ENCODE measurements at regions not wholly inside any gene's neighbourhood (a gene's known extent, or its start where the extent isn't known, plus 50 kb on each side); places are given as distances from the start of the nearest gene placed in this dataset.

DNA sequence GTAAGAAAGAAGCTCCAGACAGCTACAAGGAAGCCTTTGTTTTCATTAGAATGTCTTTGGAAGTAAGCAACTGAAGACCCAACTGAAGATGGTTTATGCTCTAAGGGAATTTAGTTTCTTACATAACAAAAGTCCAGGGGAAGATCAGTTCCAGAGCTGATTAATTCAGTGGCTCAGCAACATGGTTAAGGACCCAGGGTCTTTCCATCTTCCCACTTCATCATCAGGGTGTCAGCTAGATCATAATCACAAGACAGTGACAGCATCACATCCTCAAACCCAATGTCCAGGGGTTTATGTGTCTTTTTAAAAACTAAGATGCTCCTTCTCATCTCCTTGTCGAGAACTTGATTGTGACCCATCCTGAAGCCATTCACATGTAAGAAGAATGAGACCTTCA, 119.7 kb upstream of the PRDM1 start:
- no peak for DNase-seq (ENCODE audit: low read depth, low spot score)

GRCh38 chr6:105964979-105965760, 121.0 kb upstream of the PRDM1 start:
- no peak for DNase-seq (ENCODE audit: low read depth, low spot score)

- DNase-seq (ENCODE audit: low read depth, low spot score): no peak
These were observed 132.0 kb upstream of the PRDM1 start for GRCh38 chr6:105954148-105954547.

- no peak for DNase-seq (ENCODE audit: low read depth, low spot score)
These were observed 133.1 kb upstream of the PRDM1 start for GRCh38 chr6:105952772-105953690.

DNA sequence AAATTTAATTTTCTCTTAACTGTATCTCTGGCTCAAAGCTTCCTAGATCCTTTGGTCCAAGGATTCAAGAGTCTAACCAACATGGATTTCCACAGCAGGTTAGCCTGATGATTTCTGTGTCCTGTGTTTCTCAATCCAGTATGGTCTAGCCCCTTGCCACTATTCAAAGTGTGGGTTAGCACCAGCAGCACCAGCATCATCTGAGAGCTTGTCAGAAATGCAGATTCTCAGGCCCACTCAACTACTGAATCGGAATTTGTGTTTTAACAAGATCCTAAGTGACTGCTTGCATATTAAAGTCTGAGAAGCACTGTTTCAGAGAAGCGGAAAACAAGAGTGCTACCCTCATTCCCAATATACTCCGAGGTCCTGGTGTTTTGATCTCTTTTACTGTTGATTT, 133.8 kb upstream of the PRDM1 start:
- DNase-seq (ENCODE audit: low read depth, low spot score): no peak

DNA sequence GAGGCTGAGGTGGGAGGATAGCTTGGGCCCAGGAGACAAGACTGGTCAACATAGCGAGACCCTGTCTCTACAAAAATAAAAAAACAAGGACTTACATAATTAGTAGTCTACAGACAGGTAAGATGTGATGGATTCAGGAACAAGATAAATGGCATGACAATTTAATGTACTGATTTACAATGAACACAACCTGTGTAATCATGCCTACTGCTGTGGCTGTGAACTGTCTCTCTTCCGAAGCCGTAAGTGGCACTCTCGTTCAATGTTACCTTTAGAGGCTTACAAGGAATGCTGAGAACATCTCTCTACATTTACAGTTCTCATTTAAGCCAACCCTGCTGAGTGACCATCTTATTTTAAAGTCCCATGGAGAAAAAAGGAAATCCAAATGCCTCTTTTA, 134.8 kb upstream of the PRDM1 start:
- no peak for DNase-seq (ENCODE audit: low read depth, low spot score)

DNA sequence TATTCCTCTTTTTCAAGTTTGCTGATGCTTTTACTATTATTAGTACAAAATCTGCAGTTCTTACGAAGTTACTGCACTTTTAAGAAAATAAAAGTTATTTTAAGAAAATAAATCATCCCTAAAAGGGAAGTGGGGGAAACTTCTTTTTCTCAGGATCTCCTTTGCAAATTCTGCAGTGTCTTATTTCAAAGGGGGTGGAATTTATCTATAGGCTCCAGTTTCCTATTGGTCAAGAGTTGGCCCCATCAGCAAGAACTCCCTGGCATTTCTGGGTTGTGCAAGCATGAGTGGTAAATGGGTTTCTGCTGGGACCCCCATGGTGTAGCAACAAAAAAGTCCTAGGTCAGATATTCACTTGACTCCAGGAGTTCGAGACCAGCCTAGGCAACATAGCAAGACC, 136.3 kb upstream of the PRDM1 start:
- no peak for DNase-seq (ENCODE audit: low read depth, low spot score)

DNA sequence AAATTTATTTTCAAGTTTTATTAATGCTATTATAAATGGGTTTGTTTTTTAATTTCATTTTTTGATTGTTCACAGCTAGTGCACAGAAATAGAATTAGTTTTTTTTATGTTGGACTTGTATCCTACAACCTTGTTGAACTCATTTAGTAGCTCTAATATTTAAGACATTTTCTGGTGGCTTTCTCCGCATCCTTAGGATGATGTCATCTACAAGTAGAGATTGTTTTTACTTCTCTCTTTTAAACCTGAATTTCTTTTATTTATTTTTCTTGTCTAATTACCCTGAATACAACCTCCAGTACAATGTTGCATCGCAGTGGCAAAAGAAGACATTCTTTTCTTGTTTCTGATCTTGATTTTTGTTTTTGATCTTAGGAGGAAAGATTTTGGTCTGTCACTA, 142.6 kb upstream of the PRDM1 start:
- no peak for DNase-seq (ENCODE audit: low read depth, low spot score)

DNA sequence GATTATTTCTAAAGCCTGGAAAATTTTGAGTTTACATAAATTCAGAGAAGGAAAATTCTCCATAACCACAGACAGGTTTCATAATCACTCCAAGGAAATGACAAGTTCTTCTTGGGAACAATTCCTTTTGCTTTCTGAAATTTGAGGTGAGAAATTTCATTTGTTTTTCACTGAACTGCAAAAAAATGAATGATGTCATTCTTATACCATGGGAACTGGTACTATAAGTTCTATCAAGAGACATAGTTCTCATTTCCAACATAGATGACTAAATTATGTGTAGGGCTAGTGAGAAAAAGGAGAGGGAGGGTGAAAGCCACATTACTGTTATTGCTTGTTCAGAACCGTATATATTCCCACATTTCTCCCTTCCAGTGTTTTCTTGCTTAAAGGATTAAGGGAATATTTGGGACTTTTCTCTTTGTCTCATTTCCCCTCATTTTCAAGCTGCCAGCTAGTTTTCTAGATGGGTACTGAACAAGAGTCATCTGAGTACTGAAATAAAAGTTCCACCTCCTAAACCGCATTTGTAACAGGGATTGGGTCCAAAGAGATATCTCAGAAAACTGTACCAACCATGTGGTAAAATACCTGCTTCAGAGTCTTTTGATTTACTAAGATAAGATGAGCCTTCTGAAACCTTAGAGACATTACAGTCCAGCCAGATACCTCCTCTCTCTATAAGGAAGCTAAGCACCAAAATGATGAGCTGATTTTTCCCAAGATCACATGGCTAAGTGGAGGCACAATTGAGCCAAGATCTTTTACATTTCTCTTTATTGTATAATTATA, 144.3 kb upstream of the PRDM1 start:
- DNase-seq (ENCODE audit: low read depth, low spot score): no peak

- DNase-seq (ENCODE audit: low read depth, low spot score): no peak
These were observed 145.1 kb upstream of the PRDM1 start for GRCh38 chr6:105940990-105941389.

DNA sequence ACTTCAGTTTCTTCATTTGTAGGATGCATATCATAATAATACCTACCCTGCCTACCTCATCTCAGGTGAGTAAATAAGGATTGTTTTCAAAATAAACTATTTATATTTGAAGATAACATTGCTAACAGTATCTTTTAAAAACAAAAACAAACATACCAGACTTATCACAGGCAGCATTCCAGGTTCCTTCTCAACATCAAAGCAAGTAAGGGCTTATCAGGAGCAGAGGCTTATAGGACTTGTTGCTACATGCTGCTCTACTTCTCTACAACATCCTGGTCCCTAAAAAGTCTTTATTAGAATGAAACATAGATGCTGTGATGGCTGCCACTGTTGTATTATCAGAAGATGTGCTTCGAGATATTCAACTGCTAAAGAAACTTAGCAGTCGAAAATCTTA, 149.2 kb upstream of the PRDM1 start:
- no peak for DNase-seq (ENCODE audit: low read depth, low spot score)

- no peak for DNase-seq (ENCODE audit: low read depth, low spot score)
These were observed 150.7 kb upstream of the PRDM1 start for GRCh38 chr6:105935416-105935815.

DNA sequence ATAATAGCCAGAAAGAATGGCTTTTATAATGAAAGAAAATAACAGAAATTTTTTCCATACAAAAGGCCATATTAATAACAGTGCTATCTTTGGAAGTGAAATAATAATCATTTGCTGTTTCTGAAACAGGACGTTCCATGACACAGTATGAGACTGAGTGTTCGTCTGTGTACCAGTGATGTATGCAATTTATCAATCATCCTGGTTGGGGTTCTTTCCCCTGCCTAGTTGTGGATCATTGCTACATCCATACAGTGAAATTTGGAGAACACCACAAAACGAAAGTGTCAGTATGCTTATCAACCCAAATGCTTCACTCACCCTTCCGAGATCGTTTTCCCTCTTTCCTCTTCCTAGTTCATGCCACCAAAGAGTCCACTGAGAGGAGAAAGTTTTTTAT, 151.4 kb upstream of the PRDM1 start:
- no peak for DNase-seq (ENCODE audit: low read depth, low spot score)

DNA sequence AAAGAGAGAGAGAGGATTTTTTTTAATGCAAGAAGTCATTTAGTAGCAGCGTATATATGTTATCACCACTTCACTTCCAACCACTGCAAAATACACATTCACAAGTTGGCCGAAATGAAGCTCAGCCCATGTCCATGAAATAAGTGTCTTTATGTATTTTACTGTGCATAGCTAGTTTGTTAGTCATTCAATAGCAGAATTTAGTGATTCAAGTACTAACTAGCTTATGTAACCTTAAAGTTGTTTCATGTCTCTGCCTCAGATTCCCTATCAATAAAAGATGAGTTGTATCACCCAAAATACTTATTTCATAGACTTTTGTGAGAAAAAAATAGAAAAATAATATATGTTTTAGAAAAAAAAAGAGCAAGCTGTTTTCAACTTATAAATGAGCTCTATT, 153.7 kb upstream of the PRDM1 start:
- no peak for DNase-seq (ENCODE audit: low read depth, low spot score)

- DNase-seq (ENCODE audit: low read depth, low spot score): no peak
These were observed 156.5 kb upstream of the PRDM1 start for GRCh38 chr6:105929626-105930025.

DNA sequence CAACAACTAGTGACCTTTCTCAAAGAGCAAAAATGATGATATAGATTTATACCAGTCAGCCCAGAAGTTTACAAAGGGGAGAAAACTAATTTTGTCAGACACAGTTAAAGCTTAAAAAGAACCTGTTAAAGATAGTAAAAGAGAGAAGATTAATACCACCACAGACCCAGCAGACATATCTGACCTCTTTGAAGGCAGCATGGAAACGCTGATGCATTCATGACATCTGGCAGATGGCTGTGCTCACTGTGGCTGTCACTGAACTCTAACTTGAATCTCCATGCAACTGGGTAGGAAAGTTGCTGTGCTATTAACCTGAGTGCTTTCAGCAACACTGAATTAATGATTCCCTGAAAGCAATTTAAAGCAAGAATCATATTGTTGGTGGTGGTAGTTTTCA, 159.8 kb upstream of the PRDM1 start:
- DNase-seq (ENCODE audit: low read depth, low spot score): no peak

DNA sequence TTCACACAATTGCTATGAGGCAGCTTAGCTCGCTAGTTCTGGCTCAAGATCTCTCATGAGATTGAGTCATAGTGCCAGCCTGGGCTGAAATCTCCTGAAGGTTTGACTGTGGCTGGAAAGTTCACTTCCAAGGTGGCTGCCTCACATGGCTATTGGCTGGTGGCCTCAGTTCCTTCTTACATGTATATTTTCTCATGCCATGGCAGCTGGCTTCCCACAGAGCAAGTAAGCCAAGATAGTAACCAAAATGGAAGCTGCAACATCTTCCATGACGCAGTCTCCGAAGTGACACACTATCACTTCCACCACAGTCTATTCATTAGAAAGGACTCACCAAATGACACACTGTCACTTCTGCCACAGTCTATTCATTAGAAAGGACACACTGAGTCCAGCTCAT, 160.4 kb upstream of the PRDM1 start:
- no peak for DNase-seq (ENCODE audit: low read depth, low spot score)

GRCh38 chr6:105921781-105922180, 164.4 kb upstream of the PRDM1 start:
- DNase-seq (ENCODE audit: low read depth, low spot score): no peak

DNA sequence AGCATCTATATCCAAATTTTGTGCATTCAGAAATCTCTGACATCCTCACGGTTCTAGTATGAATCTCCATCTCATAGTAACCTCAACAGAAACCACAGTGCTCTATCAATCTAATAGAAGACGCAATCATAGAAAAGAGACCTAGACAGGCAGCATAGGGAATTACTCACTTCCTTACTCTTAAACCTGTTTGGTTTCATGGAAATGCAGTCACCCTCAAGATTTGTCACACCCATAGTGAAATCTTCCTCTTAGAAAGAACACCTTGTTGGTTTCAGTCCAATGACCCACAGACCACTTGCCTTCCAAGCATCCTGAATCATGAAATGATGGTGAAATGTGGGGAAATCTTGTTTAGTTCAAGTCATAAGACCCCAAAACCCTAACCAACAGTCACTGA, 166.1 kb upstream of the PRDM1 start:
- no peak for DNase-seq (ENCODE audit: low read depth, low spot score)

DNA sequence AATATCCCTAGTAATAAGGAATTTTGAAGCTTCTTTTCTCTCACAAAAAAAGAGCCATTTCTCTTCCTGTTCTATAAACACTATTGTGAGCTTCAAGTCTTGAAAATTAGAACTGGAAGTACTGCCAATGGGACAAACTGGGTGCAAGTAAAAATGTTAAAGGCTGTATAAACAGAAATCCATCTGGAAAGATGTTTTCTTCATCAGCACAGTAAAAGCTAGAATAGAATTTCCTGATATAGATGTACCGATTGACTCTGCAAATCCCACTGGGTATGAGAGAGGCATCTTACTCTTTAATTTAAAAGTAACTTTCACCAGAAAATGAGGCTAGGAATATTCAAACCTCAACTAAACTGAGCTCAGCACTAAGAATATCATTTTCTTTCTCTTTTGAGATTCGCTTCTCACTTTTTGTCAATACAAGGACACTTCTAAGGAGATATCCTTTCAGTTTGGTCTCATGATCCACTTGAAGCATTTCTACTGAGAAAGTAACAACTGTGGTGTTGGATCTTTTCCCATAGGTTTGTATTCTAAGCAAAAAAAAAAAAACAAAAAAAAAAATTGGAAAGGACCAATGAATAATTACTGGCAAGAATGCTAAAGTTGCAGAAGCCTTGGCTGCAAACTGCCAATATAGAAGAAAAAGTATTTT, 169.0 kb upstream of the PRDM1 start:
- DNase-seq (ENCODE audit: low read depth, low spot score): no peak

DNA sequence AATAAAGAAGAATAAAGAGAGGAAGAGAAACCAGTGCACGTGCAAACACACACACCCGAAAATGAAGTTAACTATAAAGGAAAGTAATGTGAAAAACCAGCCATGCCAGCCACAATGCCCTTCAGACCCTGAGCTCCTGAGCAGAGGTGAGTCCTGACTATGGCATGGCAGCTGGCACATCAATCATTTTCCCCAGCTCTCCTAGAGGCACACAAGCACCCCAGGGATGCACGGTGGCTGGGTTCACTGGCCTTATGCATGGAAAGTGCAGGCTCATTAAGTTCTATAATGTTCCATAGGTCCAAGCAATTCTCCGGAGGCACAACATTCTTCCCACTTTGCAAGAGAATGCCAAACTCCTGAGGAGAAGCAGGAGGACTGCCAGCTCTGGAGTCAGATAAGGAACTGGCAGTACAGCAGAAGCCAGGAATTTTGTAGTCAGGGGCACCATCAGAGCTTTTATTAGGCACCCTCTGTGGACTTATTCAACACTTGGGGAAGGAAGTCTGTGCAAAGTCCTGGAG, 175.0 kb upstream of the PRDM1 start:
- DNase-seq (ENCODE audit: low read depth, low spot score): no peak

Data from brain pericyte (primary cell).